HG03097 (cell line): ENCODE measurements at regions not wholly inside any gene's neighbourhood (a gene's known extent, or its start where the extent isn't known, plus 50 kb on each side); places are given as distances from the start of the nearest gene placed in this dataset.
"Not testable (repeated sequence)": the region's sequence is repeated elsewhere in the genome, so short reads cannot be mapped to it uniquely, and the experiment has no call there.

Experiments
- ATAC-seq: cut with Tn5 transposase; IDR thresholded peaks from one replicate; pipeline ENCODE4 v1.9.1; 2021; ENCODE audit not compliant: unreplicated experiment, low FRiP score

- ATAC-seq: no peak
Observed at GRCh38 chr3:150248888-150249681, 159.0 kb upstream of the TSC22D2 start.

DNA sequence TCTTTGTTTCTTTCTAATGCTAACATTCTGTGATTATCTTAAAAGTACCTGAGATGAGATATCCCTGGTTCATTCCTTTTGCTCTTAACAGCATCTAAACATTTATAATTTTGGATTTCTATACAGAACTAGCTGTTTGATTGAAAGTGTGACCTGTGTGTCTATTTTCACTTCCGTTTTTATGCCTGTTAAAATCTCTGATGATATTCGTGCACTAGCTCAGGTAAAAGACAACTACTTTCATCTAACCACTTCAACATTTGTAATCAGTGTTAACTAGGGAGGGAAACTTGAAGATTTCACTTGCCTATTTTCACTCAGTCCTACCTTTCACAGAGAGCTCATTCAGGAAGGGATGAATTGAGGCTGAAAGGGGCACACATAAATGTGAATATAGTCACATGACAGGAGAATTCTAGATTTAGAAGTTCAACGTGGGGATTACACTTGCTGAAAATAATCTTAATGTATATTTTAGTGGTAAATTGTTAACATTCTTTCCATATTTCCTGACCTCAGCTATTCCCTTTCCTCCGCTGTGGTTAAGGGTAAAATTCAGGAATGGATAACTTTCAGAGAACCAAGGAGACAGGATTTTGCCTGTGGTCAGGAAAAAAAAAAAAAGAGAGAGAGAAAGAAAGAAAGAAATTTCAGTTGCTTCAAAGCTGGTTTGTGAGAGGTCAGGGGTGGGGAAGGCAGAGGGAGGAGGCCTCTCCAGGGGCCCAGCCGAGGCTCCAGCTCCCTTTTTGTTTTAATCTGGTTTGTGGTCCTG, 159.8 kb upstream of the TSC22D2 start:
- no peak for ATAC-seq

DNA sequence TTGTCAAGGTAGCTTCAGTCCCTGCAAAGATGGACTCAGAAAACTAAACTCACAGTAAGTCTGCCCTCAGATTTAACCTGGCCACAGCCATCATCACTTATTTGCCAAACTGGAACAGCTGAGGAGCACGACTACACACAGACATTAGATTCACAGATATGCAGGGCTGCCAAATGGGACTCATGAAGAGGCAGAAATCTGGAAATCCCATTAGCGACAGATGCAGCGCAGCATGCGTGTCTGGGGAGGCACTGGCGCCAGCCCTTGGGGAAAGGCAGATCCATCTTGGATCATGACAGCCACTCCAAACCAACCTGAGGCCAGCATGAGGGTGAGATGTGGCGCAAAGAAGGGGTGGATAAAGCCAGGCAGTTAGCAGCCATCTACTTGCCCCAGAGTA, 160.7 kb upstream of the TSC22D2 start:
- no peak for ATAC-seq

DNA sequence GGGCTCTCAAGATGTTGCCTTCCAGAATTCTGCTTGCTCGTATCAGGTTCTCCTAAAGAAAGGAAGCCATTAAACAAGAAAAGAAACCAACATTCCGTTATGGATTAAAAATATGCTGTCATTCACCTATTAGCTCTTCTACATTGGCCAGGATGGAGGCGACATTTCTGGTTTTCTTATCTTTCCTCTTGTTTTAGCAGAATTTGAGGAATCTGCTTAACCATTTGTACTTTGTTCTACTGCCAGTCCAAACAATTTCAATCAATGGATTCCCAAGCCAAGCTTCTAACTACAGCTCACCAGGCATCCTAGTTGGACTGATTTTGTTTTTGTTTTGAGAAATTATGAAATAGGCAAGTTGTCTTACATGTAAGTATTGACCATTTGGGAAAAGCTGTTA, 164.6 kb upstream of the TSC22D2 start:
- ATAC-seq: no peak

DNA sequence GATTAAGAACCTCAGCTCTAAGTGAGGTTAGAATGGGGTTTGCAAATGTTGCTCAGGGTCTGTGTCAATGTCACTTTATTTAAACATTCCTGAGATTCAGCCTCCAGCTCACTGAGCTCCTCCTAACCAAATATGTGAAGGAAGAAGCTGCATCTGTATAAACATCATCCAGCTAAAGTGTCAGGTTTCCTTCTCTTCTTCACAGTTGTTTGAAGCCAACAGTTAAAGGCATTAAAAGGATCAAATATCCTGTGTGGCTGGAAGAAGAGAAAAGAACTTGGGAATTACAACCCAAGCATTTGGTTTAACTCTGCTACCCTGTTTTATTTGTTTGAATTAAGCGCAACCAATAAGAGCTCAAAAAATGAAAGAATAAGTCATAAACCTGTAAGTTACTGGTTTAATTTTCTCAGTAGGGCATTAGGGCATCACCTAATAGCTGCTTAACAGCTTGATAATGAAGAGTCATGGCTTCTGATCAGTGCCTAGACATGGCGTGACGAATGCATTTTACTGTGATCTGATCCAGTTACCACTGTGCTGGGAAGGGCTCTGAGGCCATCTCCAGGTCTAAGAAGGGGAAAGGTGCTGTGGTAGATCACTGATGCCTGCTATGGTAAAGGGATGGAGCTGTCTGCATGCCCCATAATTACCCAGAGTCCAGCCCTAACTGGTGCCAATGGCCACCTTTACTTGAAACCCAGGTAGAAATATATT, 165.7 kb upstream of the TSC22D2 start:
- no peak for ATAC-seq

- no peak for ATAC-seq
Observed at GRCh38 chr3:150240891-150241290, 167.2 kb upstream of the TSC22D2 start.

DNA sequence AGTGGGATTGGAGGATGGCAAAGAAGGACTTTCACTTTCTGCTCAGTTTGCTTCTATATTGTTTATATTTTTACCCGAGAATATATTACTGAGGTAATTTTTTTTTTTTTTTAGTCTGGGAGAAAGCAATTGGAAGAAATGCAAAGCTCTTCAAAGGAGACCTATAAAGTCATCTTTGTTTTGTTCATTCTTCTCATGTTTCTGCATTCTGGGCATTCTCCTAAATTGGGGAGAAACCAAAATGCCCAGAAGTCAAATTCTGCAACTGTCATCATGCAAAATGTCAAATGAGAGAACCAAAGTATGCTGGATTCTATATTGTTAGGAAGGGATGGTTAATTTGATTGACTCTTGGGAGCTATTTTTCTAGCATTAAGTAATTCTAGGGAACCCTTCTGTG, 168.3 kb upstream of the TSC22D2 start:
- ATAC-seq: no peak

DNA sequence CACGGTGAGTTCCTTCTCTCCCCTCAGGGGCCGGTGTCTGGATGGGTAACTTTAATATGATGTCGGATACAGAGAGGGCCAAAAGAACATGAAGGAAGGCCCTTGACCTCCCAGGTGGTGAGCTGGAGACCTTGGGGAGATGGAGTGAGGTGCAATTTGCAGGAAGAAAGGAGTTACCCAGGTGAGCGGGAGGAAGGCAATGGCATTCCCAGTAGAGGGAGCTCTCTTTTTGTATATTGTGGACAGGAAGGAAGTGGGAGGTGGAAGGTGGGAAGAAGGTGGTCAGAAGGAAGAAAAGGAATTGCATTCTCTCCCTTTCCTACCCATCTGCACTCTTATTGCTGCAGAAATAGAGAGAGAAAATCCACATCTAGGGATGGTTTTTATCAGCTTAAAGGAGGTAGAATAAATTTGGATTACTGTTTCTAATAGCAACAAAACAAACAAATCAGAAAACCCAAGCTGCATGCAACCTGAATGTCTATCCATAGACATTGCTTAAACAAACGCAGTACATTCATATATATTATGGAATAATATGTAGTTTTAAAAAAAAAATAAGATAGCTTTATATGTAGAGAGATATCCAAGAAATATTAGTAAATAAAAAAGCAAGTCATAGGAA, 169.0 kb upstream of the TSC22D2 start:
- no peak for ATAC-seq

GRCh38 chr3:150238048-150238802, 169.9 kb upstream of the TSC22D2 start:
- no peak for ATAC-seq

GRCh38 chr3:150237490-150237889, 170.6 kb upstream of the TSC22D2 start:
- ATAC-seq: no peak

DNA sequence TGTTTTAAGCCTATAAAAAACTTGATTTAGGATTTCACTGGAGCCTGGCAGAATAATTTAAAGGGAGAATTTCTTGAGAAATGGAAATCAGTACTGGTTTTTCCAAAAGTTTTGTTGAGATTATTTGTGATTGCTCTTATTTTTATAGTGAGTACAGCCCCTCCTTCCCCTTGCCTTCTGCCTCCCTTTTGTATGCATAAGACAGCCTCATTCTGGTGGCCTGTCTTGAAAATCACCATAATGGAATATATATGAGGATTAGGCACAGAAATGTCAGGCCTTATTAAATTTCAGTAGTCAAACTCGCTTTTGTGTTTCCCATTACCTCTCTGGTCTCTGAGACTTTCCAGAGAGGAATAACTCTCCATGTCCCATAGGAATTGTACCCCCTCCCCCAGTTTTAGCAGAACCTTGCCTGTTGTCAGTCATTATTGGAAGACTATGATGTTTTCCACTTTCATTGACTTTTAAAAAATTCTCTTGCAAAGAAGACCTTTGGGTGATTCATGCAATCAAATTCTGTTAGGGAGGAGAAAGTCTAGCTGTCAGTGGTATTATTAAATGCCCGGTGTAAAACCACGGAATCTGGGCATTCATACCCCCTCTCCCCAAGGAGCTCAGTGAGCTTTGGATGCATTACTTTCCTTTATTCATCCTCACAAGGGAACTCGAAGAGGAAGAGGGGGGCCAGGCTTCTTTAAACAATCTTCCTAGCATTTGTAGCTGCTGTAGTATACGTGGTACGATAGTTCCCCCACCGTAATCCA, 171.6 kb upstream of the TSC22D2 start:
- ATAC-seq: no peak

- no peak for ATAC-seq
Observed at GRCh38 chr3:150235799-150236198, 172.3 kb upstream of the TSC22D2 start.

GRCh38 chr3:150232992-150233451, 175.1 kb upstream of the TSC22D2 start:
- ATAC-seq: no peak

DNA sequence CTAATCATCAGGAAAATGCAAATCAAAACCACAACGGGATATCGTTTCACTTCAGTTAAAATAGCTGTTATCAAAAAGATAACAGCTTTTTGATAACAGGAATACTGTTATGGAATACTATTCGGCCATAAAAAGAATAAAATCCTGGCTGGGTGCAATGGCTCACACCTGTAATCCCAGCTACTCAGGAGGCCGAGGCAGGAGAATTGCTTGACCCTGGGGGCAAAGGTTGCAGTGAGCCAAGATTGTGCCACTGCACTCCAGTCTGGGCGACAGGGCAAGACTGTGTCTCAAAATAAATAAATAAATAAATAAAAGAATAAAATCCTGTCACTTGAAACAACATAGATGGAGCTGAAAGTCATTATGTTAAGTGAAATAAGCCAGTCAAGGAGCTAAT, 178.1 kb upstream of the TSC22D2 start:
- no peak for ATAC-seq

DNA sequence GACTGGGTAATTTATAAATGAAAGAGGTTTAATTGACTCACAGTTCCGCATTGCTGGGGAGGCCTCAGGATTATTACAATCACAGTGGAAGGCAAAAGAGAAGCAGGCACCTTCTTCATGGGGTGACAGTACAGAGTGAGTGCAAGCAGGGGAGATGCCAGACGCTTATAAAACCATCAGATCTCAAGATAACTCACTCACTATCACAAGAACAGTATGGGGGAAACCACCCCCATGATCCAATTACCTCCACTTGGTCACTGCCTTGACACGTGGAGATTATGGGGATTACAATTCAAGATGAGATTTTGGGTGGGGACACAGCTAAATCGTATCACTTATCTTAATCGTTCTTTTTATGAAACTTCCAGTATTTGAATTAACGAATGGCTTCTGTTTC, 179.5 kb upstream of the TSC22D2 start:
- not testable (repeated sequence) for ATAC-seq

- ATAC-seq: no peak
Observed at GRCh38 chr3:150227839-150228238, 180.3 kb upstream of the TSC22D2 start.

GRCh38 chr3:150225986-150226385, 182.1 kb upstream of the TSC22D2 start:
- no peak for ATAC-seq

DNA sequence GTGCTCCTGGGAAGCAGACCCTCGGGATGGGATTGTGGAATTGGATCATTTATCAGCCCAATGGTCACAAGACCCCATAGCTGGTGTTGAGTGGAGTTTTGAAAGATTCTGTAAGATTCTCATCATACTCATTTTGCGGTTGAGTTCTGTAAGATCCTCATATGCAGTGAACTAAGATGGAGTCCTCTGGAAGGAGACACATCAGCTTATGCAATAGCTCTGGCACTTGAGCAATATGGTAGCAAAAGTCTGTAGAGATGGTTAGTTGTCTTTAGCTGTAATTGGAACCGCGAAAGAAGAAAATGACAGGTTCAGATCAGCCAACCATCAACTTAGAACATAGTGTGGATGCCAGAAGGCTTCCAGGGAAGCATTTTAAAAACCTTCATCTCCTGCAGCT, 184.5 kb upstream of the TSC22D2 start:
- no peak for ATAC-seq

GRCh38 chr3:150222691-150223489, 185.2 kb upstream of the TSC22D2 start:
- ATAC-seq: no peak
